AG04450 (cell line): ENCODE measurements at regions not wholly inside any gene's neighbourhood (a gene's known extent, or its start where the extent isn't known, plus 50 kb on each side); places are given as distances from the start of the nearest gene placed in this dataset.

Experiments
- CTCF ChIA-PET: fragments of 300-600, 350-600 bp; formaldehyde crosslinking; extraction: SDS; loops from one replicate; lab custom pipeline; 2022; ENCODE audit warnings: antibody characterized with exemption, inconsistent platforms; lab: Charles Lee
- POLR2A ChIA-PET: fragments of 350-600 bp; formaldehyde crosslinking; extraction: SDS; loops from one replicate; lab custom pipeline; 2021; ENCODE audit warnings: antibody characterized with exemption, inconsistent platforms; lab: Yijun Ruan, JAX
- DNase-seq: peaks from one replicate; pipeline ENCODE4 v3.0.0-alpha.2; 2011; ENCODE audit warnings: low read depth, low spot score
- H3K27ac ChIP-seq: one replicate; pipeline ENCODE4 v1.5.1; 2012; ENCODE audit warnings: low read depth, low read length, control low read depth
- H3K27me3 ChIP-seq: one replicate; pipeline ENCODE4 v1.6.0; 2012; ENCODE audit warnings: low read length; ENCODE audit not compliant: control insufficient read depth, insufficient read depth
- H3K4me3 ChIP-seq: 2 replicates; pipeline ENCODE4 v1.5.1; 2011; ENCODE audit warnings: mild to moderate bottlenecking, low read depth, low read length, control low read depth
- H3K9me3 ChIP-seq: 2 replicates; pipeline ENCODE4 v1.5.1; 2012; ENCODE audit warnings: low read length; ENCODE audit not compliant: control insufficient read depth, insufficient read depth
- CTCF ChIP-seq: IDR thresholded peaks from 2 replicates; pipeline ENCODE4 v1.5.1; 2011; ENCODE audit warnings: low read depth, low read length, control low read depth, inconsistent platforms

- Histone ChIP-seq H3K4me3 (no peak overlapping the region), H3K27me3 (no peaks in the 10 kb centered on the region), H3K9me3 (peaks cover 10% of the 10 kb centered on the region), H3K27ac (no peak overlapping the region)
- POLR2A ChIA-PET, result no interaction called here
- TF ChIP-seq CTCF, result no peak
- CTCF ChIA-PET, result no interaction called here
- no peak for DNase-seq
These were observed 894.4 kb downstream of the BCL11A start for GRCh38 chr2:59658906-59659635.

- Histone ChIP-seq H3K27me3 (no peaks in the 10 kb centered on the region), H3K4me3 (no peak overlapping the region), H3K27ac (no peak overlapping the region), H3K9me3 (peaks cover 10% of the 10 kb centered on the region)
- TF ChIP-seq CTCF, result no peak
- POLR2A ChIA-PET, result no interaction called here
- CTCF ChIA-PET, result no interaction called here
- no peak for DNase-seq
These were observed 897.6 kb downstream of the BCL11A start for GRCh38 chr2:59655809-59656208.

- no peak overlapping the region for H3K27ac ChIP-seq
- no peak for DNase-seq
- ChIA-PET POLR2A (no interaction called here), CTCF (no interaction called here)
- no peaks in the 10 kb centered on the region for H3K27me3 ChIP-seq
- no peak for TF ChIP-seq CTCF
- H3K9me3 ChIP-seq, result peaks cover 10% of the 10 kb centered on the region
- H3K4me3 ChIP-seq, result no peak overlapping the region
These were observed 898.7 kb downstream of the BCL11A start for GRCh38 chr2:59654710-59655109.

- DNase-seq, result no peak
- Histone ChIP-seq H3K9me3 (peaks cover 10% of the 10 kb centered on the region), H3K4me3 (no peak overlapping the region), H3K27me3 (no peaks in the 10 kb centered on the region), H3K27ac (no peak overlapping the region)
- ChIA-PET CTCF (no interaction called here), POLR2A (no interaction called here)
- TF ChIP-seq CTCF, result no peak
These were observed 900.3 kb downstream of the BCL11A start for GRCh38 chr2:59653164-59653563.

GRCh38 chr2:59630789-59631188 lies 922.7 kb downstream of the BCL11A start:
- ChIA-PET CTCF (no interaction called here), POLR2A (no interaction called here)
- Histone ChIP-seq H3K27me3 (no peaks in the 10 kb centered on the region), H3K9me3 (no peaks in the 10 kb centered on the region), H3K27ac (no peak overlapping the region), H3K4me3 (no peak overlapping the region)
- DNase-seq, result no peak
- TF ChIP-seq CTCF, result no peak
